ENCODE measurements at regions not wholly inside any gene's neighbourhood (a gene's known extent, or its start where the extent isn't known, plus 50 kb on each side); places are given as distances from the start of the nearest gene placed in this dataset.

DNA sequence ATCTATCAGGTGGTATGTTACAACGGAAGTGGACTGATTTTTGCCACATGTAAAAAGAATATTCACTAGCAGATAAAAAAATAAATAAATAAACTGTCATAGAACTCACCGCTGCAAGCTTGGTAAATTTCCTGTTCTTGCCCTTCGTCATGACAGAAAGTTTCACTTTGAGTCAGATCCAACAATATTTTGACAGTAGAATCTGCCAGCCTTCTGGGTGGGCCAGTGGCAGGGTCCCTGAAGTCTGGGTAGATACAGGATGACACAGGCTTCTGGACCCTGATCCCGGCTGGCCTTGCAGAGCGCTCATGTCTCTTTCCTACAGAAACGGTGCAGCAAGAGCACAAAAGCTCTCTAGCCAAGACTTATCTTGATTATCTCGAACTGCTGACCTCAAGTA lies 97.8 kb upstream of the PMAIP1 start:
- TF ChIP-seq, protein P1, sequence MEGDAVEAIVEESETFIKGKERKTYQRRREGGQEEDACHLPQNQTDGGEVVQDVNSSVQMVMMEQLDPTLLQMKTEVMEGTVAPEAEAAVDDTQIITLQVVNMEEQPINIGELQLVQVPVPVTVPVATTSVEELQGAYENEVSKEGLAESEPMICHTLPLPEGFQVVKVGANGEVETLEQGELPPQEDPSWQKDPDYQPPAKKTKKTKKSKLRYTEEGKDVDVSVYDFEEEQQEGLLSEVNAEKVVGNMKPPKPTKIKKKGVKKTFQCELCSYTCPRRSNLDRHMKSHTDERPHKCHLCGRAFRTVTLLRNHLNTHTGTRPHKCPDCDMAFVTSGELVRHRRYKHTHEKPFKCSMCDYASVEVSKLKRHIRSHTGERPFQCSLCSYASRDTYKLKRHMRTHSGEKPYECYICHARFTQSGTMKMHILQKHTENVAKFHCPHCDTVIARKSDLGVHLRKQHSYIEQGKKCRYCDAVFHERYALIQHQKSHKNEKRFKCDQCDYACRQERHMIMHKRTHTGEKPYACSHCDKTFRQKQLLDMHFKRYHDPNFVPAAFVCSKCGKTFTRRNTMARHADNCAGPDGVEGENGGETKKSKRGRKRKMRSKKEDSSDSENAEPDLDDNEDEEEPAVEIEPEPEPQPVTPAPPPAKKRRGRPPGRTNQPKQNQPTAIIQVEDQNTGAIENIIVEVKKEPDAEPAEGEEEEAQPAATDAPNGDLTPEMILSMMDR (IDR thresholded peaks at IDR 0.05; ENCODE audit: low read depth, low read length): no peak
- no peak for TF ChIP-seq POLR2A (IDR thresholded peaks at IDR 0.05; ENCODE audit: extremely low read depth, insufficient read length)

All from NB4 (cell line).